Peyer's patch (tissue), 4 donors: ENCODE measurements at regions not wholly inside any gene's neighbourhood (a gene's known extent, or its start where the extent isn't known, plus 50 kb on each side); places are given as distances from the start of the nearest gene placed in this dataset.
"Not testable (repeated sequence)": the region's sequence is repeated elsewhere in the genome, so short reads cannot be mapped to it uniquely, and the experiment has no call there.

ENCODE experiments used
- CTCF ChIP-seq, 6 experiments: fragments of 450-650 bp in 4 of 6; fragments of 200-600 bp in 2 of 6; sonication (generic) in 1 of 6; IDR thresholded peaks; one replicate each; pipeline ENCODE4 v1.5.1; 2017 to 2019; ENCODE audit warnings: antibody characterized with exemption in 6 of 6, mild to moderate bottlenecking in 3 of 6, moderate library complexity in 1 of 6
- POLR2A ChIP-seq, 2 donors: fragments of 450-650 bp; IDR thresholded peaks; one replicate each; pipeline ENCODE4 v1.5.1; 2017; ENCODE audit warnings: antibody characterized with exemption in 2 of 2, mild to moderate bottlenecking in 2 of 2, moderate library complexity in 2 of 2

GRCh38 chr11:71710701-71711385 lies 122.2 kb upstream of the DEFB108B start:
- not testable (repeated sequence) for TF ChIP-seq CTCF, POLR2A (IDR thresholded peaks at IDR 0.05)
